HepG2 (cell line): ENCODE measurements at regions not wholly inside any gene's neighbourhood (a gene's known extent, or its start where the extent isn't known, plus 50 kb on each side); places are given as distances from the start of the nearest gene placed in this dataset.
A peak's percentile ranks its signal among the peaks of the same experiment; 100 is the strongest.

Experiments used
- CCDC6 ChIP-seq: sonication (generic); formaldehyde crosslinking; IDR thresholded peaks from 2 replicates; pipeline ENCODE4 v1.8.1; 2022; ENCODE audit warnings: mild to moderate bottlenecking, missing genetic modification reagents, moderate library complexity
- CEBPB ChIP-seq: IDR thresholded peaks from 2 replicates; pipeline ENCODE4 v1.6.1; 2011; ENCODE audit warnings: low read depth, low read length, improper control_type of control experiment, borderline replicate concordance
- CREB1 ChIP-seq, 2 experiments: fragments of 450-650 bp in 1 of 2; IDR thresholded peaks; 2 replicates each; pipeline ENCODE4 v1.6.1; 2016 to 2017; ENCODE audit warnings: control low read depth in 1 of 2, mild to moderate bottlenecking in 1 of 2, missing compliant biosample characterization in 1 of 2, missing genetic modification characterization in 1 of 2
- GABPA ChIP-seq, 2 experiments: IDR thresholded peaks; 2 replicates each; pipeline ENCODE4 v1.6.1; 2011 to 2016; ENCODE audit warnings: low read depth in 2 of 2, low read length in 1 of 2, missing biosample characterization in 1 of 2, missing genetic modification characterization in 1 of 2
- HNF4A ChIP-seq: sonication (generic); formaldehyde crosslinking; IDR thresholded peaks from 2 replicates; pipeline ENCODE4 v1.4.0; 2020; ENCODE audit warnings: missing genetic modification reagents
- KDM5B ChIP-seq: sonication (generic); formaldehyde crosslinking; IDR thresholded peaks from 2 replicates; pipeline ENCODE4 v1.4.0; 2020; ENCODE audit warnings: missing genetic modification reagents, mild to moderate bottlenecking, borderline replicate concordance
- MAFF ChIP-seq: IDR thresholded peaks from 2 replicates; pipeline ENCODE4 v1.6.1; 2011; ENCODE audit warnings: low read depth, low read length, improper control_type of control experiment
- MLLT10 ChIP-seq: sonication (generic); formaldehyde crosslinking; IDR thresholded peaks from 2 replicates; pipeline ENCODE4 v1.4.0; 2020; ENCODE audit warnings: missing genetic modification reagents
- NFIB ChIP-seq: sonication (generic); formaldehyde crosslinking; IDR thresholded peaks from 2 replicates; pipeline ENCODE4 v1.9.0; 2021; ENCODE audit warnings: missing genetic modification reagents, mild to moderate bottlenecking, borderline replicate concordance
- NR2C2 ChIP-seq: sonication (generic); formaldehyde crosslinking; IDR thresholded peaks from 2 replicates; pipeline ENCODE4 v1.4.0; 2020; ENCODE audit warnings: missing genetic modification reagents, mild to moderate bottlenecking, moderate library complexity, borderline replicate concordance
- SALL2 ChIP-seq: sonication (generic); formaldehyde crosslinking; IDR thresholded peaks from 2 replicates; pipeline ENCODE4 v1.8.1; 2023; ENCODE audit warnings: mild to moderate bottlenecking, missing genetic modification reagents, inconsistent platforms
- SMARCC2 ChIP-seq: fragments of 450-650 bp; IDR thresholded peaks from 2 replicates; pipeline ENCODE4 v1.6.1; 2017; ENCODE audit warnings: antibody characterized with exemption, mild to moderate bottlenecking
- SRSF9 ChIP-seq: fragments of 200-400 bp; formaldehyde crosslinking; IDR thresholded peaks from 2 replicates; pipeline ENCODE4 v1.6.1; 2018; ENCODE audit warnings: borderline replicate concordance, mild to moderate bottlenecking, low read depth, low read length; ENCODE audit not compliant: insufficient read depth, poor library complexity, severe bottlenecking
- ZFY ChIP-seq: sonication (generic); formaldehyde crosslinking; IDR thresholded peaks from 2 replicates; pipeline ENCODE4 v1.4.0; 2020; ENCODE audit warnings: missing genetic modification reagents
- ZSCAN9 ChIP-seq: IDR thresholded peaks from 2 replicates; pipeline ENCODE4 v1.6.1; 2016; ENCODE audit warnings: borderline replicate concordance
- TF ChIP-seq, protein P1 (sequence below): sonication (generic); formaldehyde crosslinking; IDR thresholded peaks from 2 replicates; pipeline ENCODE4 v1.9.0; 2021; ENCODE audit warnings: missing genetic modification reagents, borderline replicate concordance
- TF ChIP-seq, protein P2 (sequence below): sonication (generic); formaldehyde crosslinking; IDR thresholded peaks from 2 replicates; pipeline ENCODE4 v1.4.0; 2020; ENCODE audit warnings: missing genetic modification reagents, mild to moderate bottlenecking, borderline replicate concordance
- TF ChIP-seq, protein P3 (sequence below): sonication (generic); formaldehyde crosslinking; IDR thresholded peaks from 2 replicates; pipeline ENCODE4 v1.9.0; 2021; ENCODE audit warnings: missing genetic modification reagents, mild to moderate bottlenecking, borderline replicate concordance
- TF ChIP-seq, protein P4 (sequence below): sonication (generic); formaldehyde crosslinking; IDR thresholded peaks from 2 replicates; pipeline ENCODE4 v1.4.0; 2020; ENCODE audit warnings: missing genetic modification reagents, mild to moderate bottlenecking, borderline replicate concordance
- TF ChIP-seq, protein P5 (sequence below): sonication (generic); formaldehyde crosslinking; IDR thresholded peaks from 2 replicates; pipeline ENCODE4 v1.4.0; 2020; ENCODE audit warnings: missing genetic modification reagents

DNA sequence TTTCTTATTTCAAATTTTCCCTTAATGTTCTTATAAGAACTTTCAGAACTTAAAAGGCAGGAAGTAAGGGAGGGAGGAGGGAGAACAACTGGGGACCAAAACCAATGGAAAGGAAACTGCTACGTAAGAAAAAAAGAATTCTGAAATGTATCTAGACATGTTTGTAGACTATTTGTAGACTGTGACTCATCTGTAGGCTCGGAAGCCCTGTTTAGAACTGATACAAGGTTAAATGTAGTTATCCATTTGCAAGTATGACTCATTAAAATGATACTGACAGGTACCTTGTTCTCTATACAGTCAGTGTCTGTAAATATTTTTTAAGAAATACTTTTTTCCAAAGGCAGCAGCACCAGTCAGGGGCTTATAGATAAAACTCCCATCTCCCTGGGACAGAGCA is 202.0 kb downstream of the DHX15 start (continued):
- TF ChIP-seq, protein P1, sequence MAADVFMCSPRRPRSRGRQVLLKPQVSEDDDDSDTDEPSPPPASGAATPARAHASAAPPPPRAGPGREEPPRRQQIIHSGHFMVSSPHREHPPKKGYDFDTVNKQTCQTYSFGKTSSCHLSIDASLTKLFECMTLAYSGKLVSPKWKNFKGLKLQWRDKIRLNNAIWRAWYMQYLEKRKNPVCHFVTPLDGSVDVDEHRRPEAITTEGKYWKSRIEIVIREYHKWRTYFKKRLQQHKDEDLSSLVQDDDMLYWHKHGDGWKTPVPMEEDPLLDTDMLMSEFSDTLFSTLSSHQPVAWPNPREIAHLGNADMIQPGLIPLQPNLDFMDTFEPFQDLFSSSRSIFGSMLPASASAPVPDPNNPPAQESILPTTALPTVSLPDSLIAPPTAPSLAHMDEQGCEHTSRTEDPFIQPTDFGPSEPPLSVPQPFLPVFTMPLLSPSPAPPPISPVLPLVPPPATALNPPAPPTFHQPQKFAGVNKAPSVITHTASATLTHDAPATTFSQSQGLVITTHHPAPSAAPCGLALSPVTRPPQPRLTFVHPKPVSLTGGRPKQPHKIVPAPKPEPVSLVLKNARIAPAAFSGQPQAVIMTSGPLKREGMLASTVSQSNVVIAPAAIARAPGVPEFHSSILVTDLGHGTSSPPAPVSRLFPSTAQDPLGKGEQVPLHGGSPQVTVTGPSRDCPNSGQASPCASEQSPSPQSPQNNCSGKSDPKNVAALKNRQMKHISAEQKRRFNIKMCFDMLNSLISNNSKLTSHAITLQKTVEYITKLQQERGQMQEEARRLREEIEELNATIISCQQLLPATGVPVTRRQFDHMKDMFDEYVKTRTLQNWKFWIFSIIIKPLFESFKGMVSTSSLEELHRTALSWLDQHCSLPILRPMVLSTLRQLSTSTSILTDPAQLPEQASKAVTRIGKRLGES (CRISPR knock-in tag) = no peak
- no peak for TF ChIP-seq GABPA (IDR thresholded peaks at IDR 0.05; ENCODE audit: low read depth, low read length)
- peak; percentile 46; the same call in 1 of the 2 replicates for TF ChIP-seq GABPA (CRISPR knock-in tag; IDR thresholded peaks at IDR 0.05; ENCODE audit: low read depth)
- TF ChIP-seq, protein P2, sequence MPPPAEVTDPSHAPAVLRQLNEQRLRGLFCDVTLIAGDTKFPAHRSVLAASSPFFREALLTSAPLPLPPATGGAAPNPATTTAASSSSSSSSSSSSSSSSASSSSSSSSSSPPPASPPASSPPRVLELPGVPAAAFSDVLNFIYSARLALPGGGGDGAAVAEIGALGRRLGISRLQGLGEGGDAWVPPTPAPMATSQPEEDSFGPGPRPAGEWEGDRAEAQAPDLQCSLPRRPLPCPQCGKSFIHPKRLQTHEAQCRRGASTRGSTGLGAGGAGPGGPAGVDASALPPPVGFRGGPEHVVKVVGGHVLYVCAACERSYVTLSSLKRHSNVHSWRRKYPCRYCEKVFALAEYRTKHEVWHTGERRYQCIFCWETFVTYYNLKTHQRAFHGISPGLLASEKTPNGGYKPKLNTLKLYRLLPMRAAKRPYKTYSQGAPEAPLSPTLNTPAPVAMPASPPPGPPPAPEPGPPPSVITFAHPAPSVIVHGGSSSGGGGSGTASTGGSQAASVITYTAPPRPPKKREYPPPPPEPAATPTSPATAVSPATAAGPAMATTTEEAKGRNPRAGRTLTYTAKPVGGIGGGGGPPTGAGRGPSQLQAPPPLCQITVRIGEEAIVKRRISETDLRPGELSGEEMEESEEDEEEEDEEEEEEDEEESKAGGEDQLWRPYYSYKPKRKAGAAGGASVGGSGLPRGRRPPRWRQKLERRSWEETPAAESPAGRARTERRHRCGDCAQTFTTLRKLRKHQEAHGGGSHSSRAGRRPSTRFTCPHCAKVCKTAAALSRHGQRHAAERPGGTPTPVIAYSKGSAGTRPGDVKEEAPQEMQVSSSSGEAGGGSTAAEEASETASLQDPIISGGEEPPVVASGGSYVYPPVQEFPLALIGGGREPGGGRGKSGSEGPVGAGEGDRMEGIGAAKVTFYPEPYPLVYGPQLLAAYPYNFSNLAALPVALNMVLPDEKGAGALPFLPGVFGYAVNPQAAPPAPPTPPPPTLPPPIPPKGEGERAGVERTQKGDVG = no peak
- TF ChIP-seq ZFY (CRISPR knock-in tag) = no peak
- 0 out of 2 replicates have a peak, but pooled peaks have one; percentile 13 for TF ChIP-seq MAFF
- TF ChIP-seq NR2C2 = no peak
- TF ChIP-seq SMARCC2 = no peak
- TF ChIP-seq, protein P3, sequence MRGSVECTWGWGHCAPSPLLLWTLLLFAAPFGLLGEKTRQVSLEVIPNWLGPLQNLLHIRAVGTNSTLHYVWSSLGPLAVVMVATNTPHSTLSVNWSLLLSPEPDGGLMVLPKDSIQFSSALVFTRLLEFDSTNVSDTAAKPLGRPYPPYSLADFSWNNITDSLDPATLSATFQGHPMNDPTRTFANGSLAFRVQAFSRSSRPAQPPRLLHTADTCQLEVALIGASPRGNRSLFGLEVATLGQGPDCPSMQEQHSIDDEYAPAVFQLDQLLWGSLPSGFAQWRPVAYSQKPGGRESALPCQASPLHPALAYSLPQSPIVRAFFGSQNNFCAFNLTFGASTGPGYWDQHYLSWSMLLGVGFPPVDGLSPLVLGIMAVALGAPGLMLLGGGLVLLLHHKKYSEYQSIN = no peak
- no peak for TF ChIP-seq SRSF9
- no peak for TF ChIP-seq NFIB (CRISPR knock-in tag)
- no peak for TF ChIP-seq MLLT10
- TF ChIP-seq CCDC6 = no peak
- TF ChIP-seq HNF4A = no peak
- TF ChIP-seq, protein P4, sequence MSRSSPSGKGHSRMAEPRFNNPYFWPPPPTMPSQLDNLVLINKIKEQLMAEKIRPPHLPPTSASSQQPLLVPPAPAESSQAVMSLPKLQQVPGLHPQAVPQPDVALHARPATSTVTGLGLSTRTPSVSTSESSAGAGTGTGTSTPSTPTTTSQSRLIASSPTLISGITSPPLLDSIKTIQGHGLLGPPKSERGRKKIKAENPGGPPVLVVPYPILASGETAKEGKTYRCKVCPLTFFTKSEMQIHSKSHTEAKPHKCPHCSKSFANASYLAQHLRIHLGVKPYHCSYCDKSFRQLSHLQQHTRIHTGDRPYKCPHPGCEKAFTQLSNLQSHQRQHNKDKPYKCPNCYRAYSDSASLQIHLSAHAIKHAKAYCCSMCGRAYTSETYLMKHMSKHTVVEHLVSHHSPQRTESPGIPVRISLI = no peak
- peak; percentile 34; the same call in 1 of the 2 replicates for TF ChIP-seq CREB1 (IDR thresholded peaks at IDR 0.05)
- TF ChIP-seq CREB1 (CRISPR knock-in tag; IDR thresholded peaks at IDR 0.05) = no peak
- no peak for TF ChIP-seq KDM5B (CRISPR knock-in tag)
- TF ChIP-seq SALL2 (CRISPR knock-in tag) = no peak
- TF ChIP-seq, protein P5, sequence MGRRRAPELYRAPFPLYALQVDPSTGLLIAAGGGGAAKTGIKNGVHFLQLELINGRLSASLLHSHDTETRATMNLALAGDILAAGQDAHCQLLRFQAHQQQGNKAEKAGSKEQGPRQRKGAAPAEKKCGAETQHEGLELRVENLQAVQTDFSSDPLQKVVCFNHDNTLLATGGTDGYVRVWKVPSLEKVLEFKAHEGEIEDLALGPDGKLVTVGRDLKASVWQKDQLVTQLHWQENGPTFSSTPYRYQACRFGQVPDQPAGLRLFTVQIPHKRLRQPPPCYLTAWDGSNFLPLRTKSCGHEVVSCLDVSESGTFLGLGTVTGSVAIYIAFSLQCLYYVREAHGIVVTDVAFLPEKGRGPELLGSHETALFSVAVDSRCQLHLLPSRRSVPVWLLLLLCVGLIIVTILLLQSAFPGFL (CRISPR knock-in tag) = no peak
- TF ChIP-seq CEBPB = no peak
- no peak for TF ChIP-seq ZSCAN9 (CRISPR knock-in tag)
